ENCODE measurements at regions not wholly inside any gene's neighbourhood (a gene's known extent, or its start where the extent isn't known, plus 50 kb on each side); places are given as distances from the start of the nearest gene placed in this dataset.

DNA sequence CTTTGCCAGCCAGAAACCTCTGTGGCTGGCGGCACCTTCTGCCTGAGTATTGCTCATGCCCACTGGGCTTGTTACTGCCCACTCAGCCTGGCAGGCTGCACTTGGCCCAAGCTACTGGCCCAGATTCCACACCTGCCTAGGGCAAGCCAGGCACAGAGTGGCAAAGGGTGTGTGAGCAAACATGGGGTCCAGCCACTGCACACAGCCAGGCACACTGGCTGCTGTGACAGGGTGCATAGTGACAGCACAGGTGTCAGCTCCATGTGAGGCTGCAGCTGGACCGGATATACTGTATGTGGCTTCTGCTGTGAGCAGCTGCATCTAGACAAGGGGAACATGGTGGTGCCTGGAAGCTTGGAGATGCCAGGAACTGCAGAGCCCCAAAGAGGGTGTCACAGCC is 113.9 kb downstream of the COPS8 start:
- DNase-seq, result no peak
- H3K27me3 ChIP-seq, result no peaks in the 10 kb centered on the region
- no peak for TF ChIP-seq POLR2A (IDR thresholded peaks at IDR 0.05)
- TF ChIP-seq, protein P1, sequence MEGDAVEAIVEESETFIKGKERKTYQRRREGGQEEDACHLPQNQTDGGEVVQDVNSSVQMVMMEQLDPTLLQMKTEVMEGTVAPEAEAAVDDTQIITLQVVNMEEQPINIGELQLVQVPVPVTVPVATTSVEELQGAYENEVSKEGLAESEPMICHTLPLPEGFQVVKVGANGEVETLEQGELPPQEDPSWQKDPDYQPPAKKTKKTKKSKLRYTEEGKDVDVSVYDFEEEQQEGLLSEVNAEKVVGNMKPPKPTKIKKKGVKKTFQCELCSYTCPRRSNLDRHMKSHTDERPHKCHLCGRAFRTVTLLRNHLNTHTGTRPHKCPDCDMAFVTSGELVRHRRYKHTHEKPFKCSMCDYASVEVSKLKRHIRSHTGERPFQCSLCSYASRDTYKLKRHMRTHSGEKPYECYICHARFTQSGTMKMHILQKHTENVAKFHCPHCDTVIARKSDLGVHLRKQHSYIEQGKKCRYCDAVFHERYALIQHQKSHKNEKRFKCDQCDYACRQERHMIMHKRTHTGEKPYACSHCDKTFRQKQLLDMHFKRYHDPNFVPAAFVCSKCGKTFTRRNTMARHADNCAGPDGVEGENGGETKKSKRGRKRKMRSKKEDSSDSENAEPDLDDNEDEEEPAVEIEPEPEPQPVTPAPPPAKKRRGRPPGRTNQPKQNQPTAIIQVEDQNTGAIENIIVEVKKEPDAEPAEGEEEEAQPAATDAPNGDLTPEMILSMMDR (IDR thresholded peaks at IDR 0.05), result no peak
- no peak overlapping the region for H3K4me3 ChIP-seq
- H3K9me3 ChIP-seq, result no peaks in the 10 kb centered on the region
- H3K27ac ChIP-seq, result no peak overlapping the region
- H3K4me1 ChIP-seq, result no peaks in the 10 kb centered on the region
- H3K36me3 ChIP-seq, result no peaks in the 10 kb centered on the region

DNA sequence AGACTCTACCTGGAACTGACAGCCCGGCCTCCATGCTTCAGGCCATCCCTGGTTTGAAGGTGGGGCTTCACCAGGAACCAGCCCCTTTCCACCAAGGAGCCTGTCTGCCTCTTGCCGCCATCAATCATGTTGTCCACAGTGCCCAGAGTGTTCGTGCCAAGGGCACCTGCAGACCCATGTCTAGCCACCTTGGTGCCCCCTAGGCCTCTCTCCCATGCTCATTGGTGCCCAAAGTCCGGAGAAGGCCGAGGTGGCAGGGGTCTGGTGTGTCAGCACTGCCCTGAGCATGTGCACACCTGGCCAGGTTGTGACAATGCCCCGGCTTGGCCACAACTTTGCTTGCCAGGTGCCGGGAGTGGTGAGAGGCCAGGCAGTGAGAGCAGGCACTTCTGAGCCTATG is 114.8 kb downstream of the COPS8 start:
- no peaks in the 10 kb centered on the region for H3K9me3 ChIP-seq
- TF ChIP-seq, protein P1 (IDR thresholded peaks at IDR 0.05), result no peak
- no peak for TF ChIP-seq POLR2A (IDR thresholded peaks at IDR 0.05)
- H3K36me3 ChIP-seq, result no peaks in the 10 kb centered on the region
- no peak overlapping the region for H3K4me3 ChIP-seq
- no peak for DNase-seq
- no peak overlapping the region for H3K27ac ChIP-seq
- H3K27me3 ChIP-seq, result no peaks in the 10 kb centered on the region
- no peaks in the 10 kb centered on the region for H3K4me1 ChIP-seq

DNA sequence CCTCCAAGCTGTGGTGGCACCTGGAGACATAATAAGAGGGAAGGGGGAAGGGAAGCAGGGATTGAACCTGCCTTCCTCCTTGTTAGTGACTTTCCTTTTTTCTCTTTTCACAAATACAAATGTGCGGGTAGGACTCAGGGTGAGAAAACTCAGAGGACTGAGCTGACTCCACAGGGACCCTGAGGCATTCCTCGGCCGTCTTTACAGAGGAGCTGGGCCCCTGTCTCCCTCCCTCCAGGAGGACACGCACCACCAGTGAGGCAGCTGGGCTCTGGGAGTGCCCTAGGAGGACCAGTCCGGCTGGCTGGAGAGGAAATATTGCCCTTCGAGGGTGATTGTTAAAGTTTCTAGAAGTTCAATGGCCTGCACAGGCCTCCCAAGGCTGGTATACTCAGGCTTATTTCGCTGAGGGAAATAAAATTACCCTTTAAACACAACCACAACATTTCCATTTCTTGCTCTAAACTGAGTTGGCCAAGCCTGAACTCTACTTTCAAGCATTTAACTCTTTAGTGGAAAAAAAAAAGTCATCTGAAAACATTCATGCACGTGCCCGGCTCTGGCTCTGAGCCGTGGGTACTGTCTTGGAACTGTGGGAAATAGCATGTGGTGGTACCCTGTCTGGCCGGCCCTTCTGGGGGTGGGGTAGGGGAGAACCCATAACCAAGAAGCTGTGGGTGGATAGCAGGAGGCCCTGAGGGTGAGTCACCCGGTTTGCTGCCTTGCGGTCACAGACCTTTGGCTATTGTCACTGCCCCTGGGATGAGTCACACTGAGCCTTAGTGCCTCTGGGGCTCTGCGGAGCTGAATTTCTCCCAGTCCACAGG is 116.0 kb downstream of the COPS8 start:
- Histone ChIP-seq H3K27me3 (no peaks in the 10 kb centered on the region), H3K9me3 (no peaks in the 10 kb centered on the region), H3K36me3 (no peaks in the 10 kb centered on the region), H3K4me3 (no peak overlapping the region), H3K27ac (peak overlapping the region in 2 of 4 donors; percentile 55 to 71), H3K4me1 (no peaks in the 10 kb centered on the region)
- TF ChIP-seq POLR2A (IDR thresholded peaks at IDR 0.05), result no peak
- TF ChIP-seq, protein P1 (IDR thresholded peaks at IDR 0.05), result no peak
- no peak for DNase-seq

DNA sequence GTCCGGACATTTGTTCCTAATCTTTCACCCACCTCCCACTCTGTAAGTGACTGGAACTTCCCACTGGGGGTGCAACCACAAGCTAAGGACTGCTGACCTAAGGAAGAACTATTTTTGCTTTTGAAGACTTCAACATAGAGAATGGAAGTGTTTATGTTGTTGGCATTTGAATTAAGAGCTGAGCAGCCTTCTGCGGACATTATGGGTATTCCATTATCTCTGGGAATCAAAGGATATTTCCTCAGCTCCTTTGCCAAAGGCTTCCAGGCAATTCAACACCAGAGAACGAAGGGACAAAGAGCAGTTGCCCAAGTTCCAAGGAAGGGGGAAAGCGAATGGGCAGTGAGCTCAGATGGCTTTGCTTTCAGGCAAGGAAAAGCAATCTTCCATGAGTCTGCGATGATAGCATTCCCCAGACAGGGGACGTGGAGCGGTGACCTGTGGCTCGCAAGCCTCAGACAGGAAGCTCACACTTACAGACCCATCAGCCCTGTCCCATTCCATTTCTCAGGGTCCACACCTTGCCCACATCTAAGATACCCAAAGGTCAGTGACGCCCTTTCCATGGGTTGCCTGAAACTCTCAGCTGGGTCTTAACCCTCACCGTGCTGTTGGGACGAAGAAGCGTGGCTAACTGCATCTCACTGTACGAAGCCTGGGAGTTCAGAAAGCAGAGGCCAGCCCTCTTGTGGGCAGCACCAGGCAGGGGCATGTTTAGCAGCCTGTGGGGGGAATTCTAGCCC is 116.8 kb downstream of the COPS8 start:
- Histone ChIP-seq H3K27ac (peak overlapping the region in 2 of 4 donors; percentile 55 to 71), H3K9me3 (no peaks in the 10 kb centered on the region), H3K4me1 (no peaks in the 10 kb centered on the region), H3K36me3 (no peaks in the 10 kb centered on the region), H3K4me3 (no peak overlapping the region), H3K27me3 (no peaks in the 10 kb centered on the region)
- TF ChIP-seq POLR2A (IDR thresholded peaks at IDR 0.05), result no peak
- TF ChIP-seq, protein P1 (IDR thresholded peaks at IDR 0.05), result no peak
- no peak for DNase-seq

DNA sequence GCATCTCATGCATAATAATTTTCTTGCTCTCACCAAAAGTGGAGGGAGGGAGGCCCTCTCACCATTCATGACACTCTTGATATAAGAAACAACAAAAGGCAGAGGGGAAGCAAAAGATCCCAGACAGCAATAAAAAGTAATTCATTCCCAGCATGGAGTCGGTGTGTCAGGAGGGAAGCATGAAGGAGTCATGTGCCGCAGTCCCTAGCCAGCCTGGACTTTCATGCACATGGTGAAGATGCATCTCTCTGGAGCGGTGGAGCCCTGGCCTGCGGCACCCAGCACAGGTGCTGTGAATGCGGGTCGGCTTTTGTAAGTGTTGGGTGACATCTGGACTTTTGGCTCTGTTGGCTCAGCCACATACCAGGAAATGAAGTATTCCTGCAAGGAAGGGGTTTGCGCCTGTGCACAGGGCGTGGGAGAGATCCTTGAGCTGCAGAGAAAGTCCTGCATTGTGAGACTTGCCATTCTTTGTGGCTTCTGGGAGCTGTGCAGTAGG is 119.4 kb downstream of the COPS8 start:
- no peaks in the 10 kb centered on the region for H3K4me1 ChIP-seq
- no peaks in the 10 kb centered on the region for H3K36me3 ChIP-seq
- no peak for DNase-seq
- H3K9me3 ChIP-seq, result no peaks in the 10 kb centered on the region
- H3K27me3 ChIP-seq, result no peaks in the 10 kb centered on the region
- TF ChIP-seq POLR2A (IDR thresholded peaks at IDR 0.05), result no peak
- TF ChIP-seq, protein P1 (IDR thresholded peaks at IDR 0.05), result no peak
- no peak overlapping the region for H3K4me3 ChIP-seq
- no peak overlapping the region for H3K27ac ChIP-seq

All from Peyer's patch (tissue), 4 donors.